ENCODE measurements at regions not wholly inside any gene's neighbourhood (a gene's known extent, or its start where the extent isn't known, plus 50 kb on each side); places are given as distances from the start of the nearest gene placed in this dataset.

DNA sequence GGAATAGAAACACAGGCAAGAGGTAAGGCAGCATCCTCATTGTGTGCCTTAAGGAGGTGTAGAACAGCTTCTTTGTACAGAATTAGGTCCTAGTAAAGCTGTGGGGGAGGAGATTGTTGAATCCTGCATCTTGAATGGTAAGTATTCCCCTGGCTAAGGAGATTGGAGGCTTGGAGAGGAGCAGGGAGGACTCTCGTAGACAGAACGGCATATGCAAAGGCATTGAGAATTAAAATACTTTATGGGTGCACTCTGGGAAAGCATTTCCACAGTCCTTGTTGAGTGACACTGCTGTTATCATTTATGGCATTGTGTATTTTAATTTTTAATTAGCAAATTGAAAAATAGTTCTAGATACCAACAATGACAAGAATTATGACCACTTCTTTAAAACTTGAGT lies 66.5 kb upstream of the GPR149 start:
- no peaks in the 10 kb centered on the region for H3K27me3 Mint-ChIP-seq
- H3K9me3 Mint-ChIP-seq, result peaks cover 4% of the 10 kb centered on the region
- TF ChIP-seq, protein P1, sequence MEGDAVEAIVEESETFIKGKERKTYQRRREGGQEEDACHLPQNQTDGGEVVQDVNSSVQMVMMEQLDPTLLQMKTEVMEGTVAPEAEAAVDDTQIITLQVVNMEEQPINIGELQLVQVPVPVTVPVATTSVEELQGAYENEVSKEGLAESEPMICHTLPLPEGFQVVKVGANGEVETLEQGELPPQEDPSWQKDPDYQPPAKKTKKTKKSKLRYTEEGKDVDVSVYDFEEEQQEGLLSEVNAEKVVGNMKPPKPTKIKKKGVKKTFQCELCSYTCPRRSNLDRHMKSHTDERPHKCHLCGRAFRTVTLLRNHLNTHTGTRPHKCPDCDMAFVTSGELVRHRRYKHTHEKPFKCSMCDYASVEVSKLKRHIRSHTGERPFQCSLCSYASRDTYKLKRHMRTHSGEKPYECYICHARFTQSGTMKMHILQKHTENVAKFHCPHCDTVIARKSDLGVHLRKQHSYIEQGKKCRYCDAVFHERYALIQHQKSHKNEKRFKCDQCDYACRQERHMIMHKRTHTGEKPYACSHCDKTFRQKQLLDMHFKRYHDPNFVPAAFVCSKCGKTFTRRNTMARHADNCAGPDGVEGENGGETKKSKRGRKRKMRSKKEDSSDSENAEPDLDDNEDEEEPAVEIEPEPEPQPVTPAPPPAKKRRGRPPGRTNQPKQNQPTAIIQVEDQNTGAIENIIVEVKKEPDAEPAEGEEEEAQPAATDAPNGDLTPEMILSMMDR (conservative IDR thresholded peaks at IDR 0.05), result no peak
- no peak for DNase-seq (ENCODE audit: extremely low spot score, unreplicated experiment)
- no peaks in the 10 kb centered on the region for H3K4me1 Mint-ChIP-seq (ENCODE audit: unreplicated experiment)
- H3K4me3 Mint-ChIP-seq, result no peak overlapping the region
- H3K36me3 Mint-ChIP-seq, result no peaks in the 10 kb centered on the region
- H3K27ac Mint-ChIP-seq, result no peak overlapping the region

DNA sequence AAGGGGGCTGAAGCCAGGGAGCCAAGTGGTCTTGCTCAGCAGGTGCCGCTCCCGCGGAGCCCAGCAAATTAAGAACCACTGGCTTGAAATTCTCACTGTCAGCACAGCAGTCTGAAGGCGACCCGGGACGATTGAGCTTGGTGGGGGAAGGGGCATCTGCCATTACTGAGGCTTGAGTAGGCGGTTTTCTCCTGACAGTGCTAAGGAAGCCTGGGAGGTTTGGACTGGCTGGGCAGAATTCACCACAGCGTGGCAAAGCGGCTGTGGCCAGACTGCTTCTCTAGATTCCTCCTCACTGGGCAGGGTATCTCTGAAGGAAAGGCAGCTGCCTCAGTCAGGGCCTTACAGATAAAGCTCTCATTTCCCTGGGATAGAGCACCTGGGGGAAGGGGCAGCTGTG lies 57.0 kb upstream of the GPR149 start:
- H3K9me3 Mint-ChIP-seq, result no peaks in the 10 kb centered on the region
- no peaks in the 10 kb centered on the region for H3K4me1 Mint-ChIP-seq (ENCODE audit: unreplicated experiment)
- DNase-seq (ENCODE audit: extremely low spot score, unreplicated experiment), result no peak
- no peak overlapping the region for H3K4me3 Mint-ChIP-seq
- H3K36me3 Mint-ChIP-seq, result no peaks in the 10 kb centered on the region
- no peaks in the 10 kb centered on the region for H3K27me3 Mint-ChIP-seq
- H3K27ac Mint-ChIP-seq, result no peak overlapping the region
- TF ChIP-seq, protein P1 (conservative IDR thresholded peaks at IDR 0.05), result no peak

DNA sequence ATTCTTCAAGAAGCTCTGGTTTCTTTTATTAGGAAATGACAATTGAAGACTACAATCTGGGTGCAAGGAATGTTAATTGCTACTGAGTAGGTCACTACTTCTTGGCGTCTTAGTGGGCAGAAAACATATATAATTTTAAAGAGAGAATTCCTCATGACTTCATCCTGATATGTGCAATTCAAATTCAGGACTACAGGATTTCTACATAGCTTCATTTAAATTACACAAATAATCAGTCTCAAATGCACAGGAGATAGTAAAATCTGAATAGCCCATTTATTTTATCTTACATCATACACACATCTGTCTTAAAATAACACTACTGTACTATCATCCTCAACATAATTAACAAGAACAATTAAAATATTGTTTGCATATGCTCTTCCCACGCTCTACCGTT lies 52.5 kb upstream of the GPR149 start:
- Mint-ChIP-seq H3K9me3 (no peaks in the 10 kb centered on the region), H3K27ac (no peak overlapping the region), H3K36me3 (no peaks in the 10 kb centered on the region)

DNA sequence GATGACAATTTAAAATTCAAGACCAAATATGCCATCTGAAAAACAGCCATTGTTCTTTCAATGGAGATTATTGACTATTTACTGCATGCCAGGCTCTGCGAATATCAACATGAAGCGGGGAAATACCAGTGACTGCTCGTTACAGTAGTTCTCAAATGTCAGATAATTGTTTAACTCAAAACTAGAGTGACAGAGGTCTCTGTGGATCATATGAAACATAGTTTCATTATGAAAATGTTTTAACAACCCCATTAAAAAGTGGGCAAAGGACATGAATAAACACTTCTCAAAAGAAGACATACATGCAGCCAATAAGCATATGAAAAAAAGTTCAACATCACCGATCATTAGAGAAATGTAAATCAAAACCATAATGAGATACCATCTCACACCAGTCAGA lies 50.0 kb upstream of the GPR149 start:
- no peaks in the 10 kb centered on the region for H3K9me3 Mint-ChIP-seq
- no peak overlapping the region for H3K4me3 Mint-ChIP-seq
- H3K4me1 Mint-ChIP-seq (ENCODE audit: unreplicated experiment), result no peaks in the 10 kb centered on the region
- no peak overlapping the region for H3K27ac Mint-ChIP-seq
- TF ChIP-seq, protein P1 (conservative IDR thresholded peaks at IDR 0.05), result no peak
- no peaks in the 10 kb centered on the region for H3K36me3 Mint-ChIP-seq
- no peak for DNase-seq (ENCODE audit: extremely low spot score, unreplicated experiment)
- no peaks in the 10 kb centered on the region for H3K27me3 Mint-ChIP-seq

More for the DNA sequence above, 52.5 kb upstream of the GPR149 start:
- no peak for DNase-seq (ENCODE audit: extremely low spot score, unreplicated experiment)
- TF ChIP-seq, protein P1 (conservative IDR thresholded peaks at IDR 0.05), result no peak
- no peaks in the 10 kb centered on the region for H3K4me1 Mint-ChIP-seq (ENCODE audit: unreplicated experiment)
- no peak overlapping the region for H3K4me3 Mint-ChIP-seq
- no peaks in the 10 kb centered on the region for H3K27me3 Mint-ChIP-seq
